NT2/D1 (cell line): ENCODE measurements at regions not wholly inside any gene's neighbourhood (a gene's known extent, or its start where the extent isn't known, plus 50 kb on each side); places are given as distances from the start of the nearest gene placed in this dataset.

Experiments used
- SUZ12 ChIP-seq: IDR thresholded peaks from 2 replicates; pipeline ENCODE4 v1.6.1; 2011; ENCODE audit not compliant: insufficient read length, insufficient read depth; ENCODE audit errors: extremely low read depth
- YY1 ChIP-seq: IDR thresholded peaks from 2 replicates; pipeline ENCODE4 v1.6.1; 2011; ENCODE audit not compliant: insufficient read length, insufficient read depth
- ZNF274 ChIP-seq: IDR thresholded peaks from 2 replicates; pipeline ENCODE4 v1.6.1; 2011; ENCODE audit warnings: mild to moderate bottlenecking, low read depth, low read length

DNA sequence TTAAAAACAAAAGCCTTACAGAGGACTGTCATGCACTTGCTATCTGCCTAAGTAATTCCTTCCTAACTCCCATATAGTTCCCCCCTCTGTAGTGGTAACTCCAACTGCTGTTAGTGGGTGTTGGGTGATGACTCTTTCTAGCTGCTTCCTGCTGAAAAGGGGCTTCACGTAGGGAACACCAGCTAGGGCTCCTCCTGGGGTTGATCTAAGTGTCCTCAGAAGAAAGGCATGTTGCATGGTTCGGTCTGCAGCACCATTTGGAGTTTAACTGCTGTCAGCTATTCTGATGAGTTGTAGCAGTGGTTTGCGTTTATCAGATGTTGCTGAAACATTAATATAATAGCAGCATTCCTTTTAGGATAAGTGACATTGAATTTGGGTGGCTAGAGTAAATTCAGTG, 281.9 kb upstream of the TUSC1 start:
- TF ChIP-seq SUZ12 (no peak), YY1 (no peak), ZNF274 (no peak)
